ENCODE measurements at regions not wholly inside any gene's neighbourhood (a gene's known extent, or its start where the extent isn't known, plus 50 kb on each side); places are given as distances from the start of the nearest gene placed in this dataset.

GRCh38 chr20:52833901-52834300, 138.3 kb upstream of the TSHZ2 start:
- no peak overlapping the region for H3K4me3 ChIP-seq (ENCODE audit: low read length)
- ATAC-seq: no peak
- peaks cover 4% of the 10 kb centered on the region for H3K9me3 ChIP-seq (ENCODE audit: control insufficient read depth, low read length)
- H3K4me1 ChIP-seq (ENCODE audit: control insufficient read depth, insufficient read depth, low read length): no peaks in the 10 kb centered on the region
- H3K27ac ChIP-seq (ENCODE audit: low read length): no peak overlapping the region
- WGBS: 83% methylated on average over 2 of the region's 2 CpGs
- intact Hi-C loops (cut with DNase I): no loop called here
- DNase-seq: no peak
- H3K27me3 ChIP-seq (ENCODE audit: control insufficient read depth, insufficient read depth): no peaks in the 10 kb centered on the region

GRCh38 chr20:52832151-52832774, 139.9 kb upstream of the TSHZ2 start:
- H3K27ac ChIP-seq (ENCODE audit: low read length): no peak overlapping the region
- H3K9me3 ChIP-seq (ENCODE audit: control insufficient read depth, low read length): peaks cover 4% of the 10 kb centered on the region
- no peaks in the 10 kb centered on the region for H3K4me1 ChIP-seq (ENCODE audit: control insufficient read depth, insufficient read depth, low read length)
- H3K4me3 ChIP-seq (ENCODE audit: low read length): no peak overlapping the region
- WGBS: 90% methylated on average over 4 of the region's 4 CpGs
- H3K27me3 ChIP-seq (ENCODE audit: control insufficient read depth, insufficient read depth): no peaks in the 10 kb centered on the region
- ATAC-seq: no peak
- intact Hi-C loops (cut with DNase I): no loop called here
- no peak for DNase-seq

DNA sequence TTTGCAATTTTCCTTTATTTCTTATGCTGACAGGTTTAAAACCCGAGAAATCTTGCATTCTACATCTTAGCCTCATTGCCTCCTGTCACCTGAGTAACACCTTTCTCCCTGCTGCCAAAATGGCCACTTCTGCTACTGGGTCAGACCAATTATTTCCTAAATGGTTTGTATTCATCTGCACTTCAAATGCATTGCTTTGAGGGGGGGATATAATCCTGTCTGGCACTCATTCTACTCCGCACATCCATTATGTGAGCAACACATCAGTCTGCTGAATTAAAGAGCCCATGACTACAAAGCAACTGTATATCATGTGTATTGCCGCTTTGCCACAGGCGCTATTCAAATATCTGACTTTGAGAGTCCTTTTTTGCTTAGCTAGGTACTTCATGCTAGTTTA, 141.6 kb upstream of the TSHZ2 start:
- no peak for ATAC-seq
- intact Hi-C loops (cut with DNase I): no loop called here
- Histone ChIP-seq H3K27me3 (ENCODE audit: control insufficient read depth, insufficient read depth) (no peaks in the 10 kb centered on the region), H3K4me1 (ENCODE audit: control insufficient read depth, insufficient read depth, low read length) (no peaks in the 10 kb centered on the region), H3K4me3 (ENCODE audit: low read length) (no peak overlapping the region), H3K27ac (ENCODE audit: low read length) (no peak overlapping the region), H3K9me3 (ENCODE audit: control insufficient read depth, low read length) (peaks cover 4% of the 10 kb centered on the region)
- DNase-seq: no peak
- WGBS: 91% methylated on average over 4 of the region's 4 CpGs

DNA sequence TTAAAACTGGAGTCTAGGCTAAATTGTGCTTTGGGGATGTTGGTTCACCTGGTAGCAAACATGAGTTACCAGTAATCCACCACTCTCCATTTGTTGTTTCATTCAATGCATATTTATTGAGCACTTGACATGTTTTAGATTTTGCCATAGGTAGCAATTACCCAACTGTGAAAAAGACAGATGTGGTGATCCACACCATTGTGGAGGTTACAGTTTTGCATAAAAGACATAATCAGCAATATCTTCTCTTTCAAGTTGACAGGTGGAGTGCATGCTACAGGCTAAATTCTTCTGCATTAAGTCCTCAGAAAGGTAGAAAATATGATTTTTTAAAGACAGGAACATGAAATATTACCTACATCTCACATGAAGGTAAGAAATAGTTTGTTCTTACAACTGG, 143.0 kb upstream of the TSHZ2 start:
- intact Hi-C loops (cut with DNase I): no loop called here
- H3K4me3 ChIP-seq (ENCODE audit: low read length): no peak overlapping the region
- no peak for ATAC-seq
- DNase-seq: no peak
- no peak overlapping the region for H3K27ac ChIP-seq (ENCODE audit: low read length)
- H3K9me3 ChIP-seq (ENCODE audit: control insufficient read depth, low read length): peaks cover 4% of the 10 kb centered on the region
- H3K27me3 ChIP-seq (ENCODE audit: control insufficient read depth, insufficient read depth): no peaks in the 10 kb centered on the region
- H3K4me1 ChIP-seq (ENCODE audit: control insufficient read depth, insufficient read depth, low read length): no peaks in the 10 kb centered on the region

GRCh38 chr20:52828199-52828598, 144.0 kb upstream of the TSHZ2 start:
- ATAC-seq (no peak), DNase-seq (no peak)
- H3K9me3 ChIP-seq (ENCODE audit: control insufficient read depth, low read length): peaks cover 4% of the 10 kb centered on the region
- no peak overlapping the region for H3K4me3 ChIP-seq (ENCODE audit: low read length)
- 79% methylated on average over 1 of the region's 1 CpG for WGBS
- no peaks in the 10 kb centered on the region for H3K27me3 ChIP-seq (ENCODE audit: control insufficient read depth, insufficient read depth)
- no peaks in the 10 kb centered on the region for H3K4me1 ChIP-seq (ENCODE audit: control insufficient read depth, insufficient read depth, low read length)
- intact Hi-C loops (cut with DNase I): no loop called here
- no peak overlapping the region for H3K27ac ChIP-seq (ENCODE audit: low read length)

DNA sequence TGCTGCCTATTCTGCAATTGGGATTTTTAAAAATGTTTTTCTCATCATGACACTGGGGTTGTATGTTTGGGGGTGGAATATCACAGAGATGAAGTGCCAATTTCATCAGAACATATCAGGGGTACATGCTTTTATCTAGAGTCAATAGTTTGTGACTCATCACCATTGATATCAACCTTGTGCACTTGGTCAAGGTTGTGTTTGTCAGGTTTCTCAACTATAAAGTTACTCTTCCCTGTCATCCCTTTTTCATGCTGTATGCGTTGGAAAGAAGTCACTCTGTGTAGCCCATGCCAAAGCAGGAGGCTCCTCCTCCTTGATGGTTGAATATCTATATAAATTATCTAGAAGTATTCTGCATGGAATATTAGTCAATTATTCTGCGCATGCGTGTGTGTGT, 145.4 kb upstream of the TSHZ2 start:
- H3K9me3 ChIP-seq (ENCODE audit: control insufficient read depth, low read length): peaks cover 4% of the 10 kb centered on the region
- H3K27ac ChIP-seq (ENCODE audit: low read length): no peak overlapping the region
- no peak for ATAC-seq
- no peak for DNase-seq
- no peak overlapping the region for H3K4me3 ChIP-seq (ENCODE audit: low read length)
- no peaks in the 10 kb centered on the region for H3K27me3 ChIP-seq (ENCODE audit: control insufficient read depth, insufficient read depth)
- intact Hi-C loops (cut with DNase I): no loop called here
- WGBS: 91% methylated on average over 3 of the region's 3 CpGs
- no peaks in the 10 kb centered on the region for H3K4me1 ChIP-seq (ENCODE audit: control insufficient read depth, insufficient read depth, low read length)

DNA sequence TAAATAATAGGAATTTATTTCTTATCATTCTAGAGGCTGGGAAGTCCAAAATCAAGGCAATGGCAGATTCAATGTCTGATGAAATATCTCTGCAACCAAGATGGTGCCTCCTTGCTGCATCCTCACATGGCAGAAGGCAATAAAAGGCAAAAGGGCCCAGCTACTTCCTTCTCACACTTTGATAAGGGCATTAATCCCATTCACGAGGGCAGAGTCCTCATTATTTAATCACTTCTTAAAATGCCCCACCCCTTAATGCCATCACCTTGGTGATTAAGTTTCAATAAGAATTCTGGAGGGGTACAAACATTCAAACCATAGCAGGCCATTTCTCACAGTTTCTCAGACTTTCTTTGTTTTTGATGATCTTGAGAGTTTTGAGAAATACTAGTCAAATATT, 145.8 kb upstream of the TSHZ2 start:
- Histone ChIP-seq H3K9me3 (ENCODE audit: control insufficient read depth, low read length) (peaks cover 4% of the 10 kb centered on the region), H3K4me3 (ENCODE audit: low read length) (no peak overlapping the region), H3K27ac (ENCODE audit: low read length) (no peak overlapping the region), H3K4me1 (ENCODE audit: control insufficient read depth, insufficient read depth, low read length) (no peaks in the 10 kb centered on the region), H3K27me3 (ENCODE audit: control insufficient read depth, insufficient read depth) (no peaks in the 10 kb centered on the region)
- ATAC-seq (no peak), DNase-seq (no peak)
- WGBS: 78% methylated on average over 1 of the region's 1 CpG
- intact Hi-C loops (cut with DNase I): no loop called here

GRCh38 chr20:52824494-52825216, 147.5 kb upstream of the TSHZ2 start:
- DNase-seq: no peak
- H3K4me1 ChIP-seq (ENCODE audit: control insufficient read depth, insufficient read depth, low read length): no peaks in the 10 kb centered on the region
- no peak for ATAC-seq
- no peaks in the 10 kb centered on the region for H3K27me3 ChIP-seq (ENCODE audit: control insufficient read depth, insufficient read depth)
- intact Hi-C loops (cut with DNase I): no loop called here
- no peak overlapping the region for H3K4me3 ChIP-seq (ENCODE audit: low read length)
- H3K9me3 ChIP-seq (ENCODE audit: control insufficient read depth, low read length): peaks cover 2% of the 10 kb centered on the region
- H3K27ac ChIP-seq (ENCODE audit: low read length): no peak overlapping the region
- 91% methylated on average over 13 of the region's 13 CpGs for WGBS

DNA sequence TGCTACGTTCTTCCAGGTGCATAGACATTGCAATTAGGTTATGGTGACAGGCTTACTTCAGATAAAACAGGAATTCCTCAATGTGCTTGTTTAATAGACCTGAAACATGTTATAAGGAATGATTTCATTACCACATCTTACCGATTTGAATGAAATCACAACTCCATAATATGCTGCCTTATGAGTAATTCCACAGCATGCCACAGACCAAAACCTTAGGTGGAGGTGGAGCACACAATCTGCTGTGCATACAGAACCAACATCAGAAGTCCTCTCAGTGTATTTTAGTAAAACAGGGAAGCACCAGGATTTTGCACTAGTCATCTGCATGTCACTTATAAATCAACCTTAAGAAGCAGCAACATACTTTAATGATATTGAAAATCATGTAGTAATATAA, 148.9 kb upstream of the TSHZ2 start:
- WGBS: 78% methylated on average over 2 of the region's 2 CpGs
- intact Hi-C loops (cut with DNase I): no loop called here
- DNase-seq (no peak), ATAC-seq (no peak)
- no peaks in the 10 kb centered on the region for H3K27me3 ChIP-seq (ENCODE audit: control insufficient read depth, insufficient read depth)
- H3K9me3 ChIP-seq (ENCODE audit: control insufficient read depth, low read length): no peaks in the 10 kb centered on the region
- H3K4me1 ChIP-seq (ENCODE audit: control insufficient read depth, insufficient read depth, low read length): no peaks in the 10 kb centered on the region
- H3K27ac ChIP-seq (ENCODE audit: low read length): no peak overlapping the region
- no peak overlapping the region for H3K4me3 ChIP-seq (ENCODE audit: low read length)

DNA sequence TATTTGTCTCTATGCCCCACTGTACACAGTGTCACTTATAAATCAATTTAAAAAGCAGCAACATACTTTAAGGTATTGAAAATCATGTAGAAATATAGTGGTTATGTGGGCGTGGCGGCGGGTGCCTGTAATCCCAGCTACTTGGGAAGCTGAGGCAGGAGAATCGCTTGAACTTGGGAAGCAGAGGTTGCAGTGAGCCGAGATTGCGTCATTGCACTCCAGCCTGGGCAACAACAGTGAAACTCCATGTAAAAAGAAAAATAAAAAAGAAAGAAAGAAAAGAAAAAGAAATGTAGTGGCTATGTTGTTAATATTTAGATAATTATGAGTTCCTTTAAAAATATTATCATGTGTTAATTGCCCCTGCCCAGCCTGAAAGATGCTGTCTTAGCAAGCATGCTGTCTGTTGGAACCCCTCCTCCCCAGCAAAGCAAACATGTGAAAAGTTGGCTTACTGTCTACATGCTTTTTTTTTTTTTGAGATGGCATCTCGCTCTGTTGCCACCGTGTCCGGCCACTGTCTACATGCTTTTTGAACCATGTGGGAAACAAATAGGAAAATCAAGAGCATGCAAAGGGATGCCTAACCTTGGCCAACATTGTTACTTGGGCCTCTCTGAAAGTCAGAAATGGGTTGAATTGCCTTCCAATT, 151.4 kb upstream of the TSHZ2 start:
- H3K9me3 ChIP-seq (ENCODE audit: control insufficient read depth, low read length): no peaks in the 10 kb centered on the region
- H3K27ac ChIP-seq (ENCODE audit: low read length): no peak overlapping the region
- DNase-seq (no peak), ATAC-seq (no peak)
- intact Hi-C loops (cut with DNase I): no loop called here
- H3K27me3 ChIP-seq (ENCODE audit: control insufficient read depth, insufficient read depth): no peaks in the 10 kb centered on the region
- H3K4me1 ChIP-seq (ENCODE audit: control insufficient read depth, insufficient read depth, low read length): no peaks in the 10 kb centered on the region
- 95% methylated on average over 9 of the region's 9 CpGs for WGBS
- H3K4me3 ChIP-seq (ENCODE audit: low read length): no peak overlapping the region

GRCh38 chr20:52818491-52818890, 153.7 kb upstream of the TSHZ2 start:
- Histone ChIP-seq H3K4me1 (ENCODE audit: control insufficient read depth, insufficient read depth, low read length) (no peaks in the 10 kb centered on the region), H3K27me3 (ENCODE audit: control insufficient read depth, insufficient read depth) (no peaks in the 10 kb centered on the region), H3K4me3 (ENCODE audit: low read length) (no peak overlapping the region), H3K9me3 (ENCODE audit: control insufficient read depth, low read length) (no peaks in the 10 kb centered on the region), H3K27ac (ENCODE audit: low read length) (no peak overlapping the region)
- ATAC-seq: no peak
- 60% methylated on average over 5 of the region's 5 CpGs for WGBS
- DNase-seq: no peak
- intact Hi-C loops (cut with DNase I): no loop called here

Data from right cardiac atrium (tissue), 5 donors.